HG03280 (cell line): ENCODE measurements at regions not wholly inside any gene's neighbourhood (a gene's known extent, or its start where the extent isn't known, plus 50 kb on each side); places are given as distances from the start of the nearest gene placed in this dataset.
"Not testable (repeated sequence)": the region's sequence is repeated elsewhere in the genome, so short reads cannot be mapped to it uniquely, and the experiment has no call there.

Source experiments
- ATAC-seq: cut with Tn5 transposase; IDR thresholded peaks from one replicate; pipeline ENCODE4 v1.9.1; 2021; ENCODE audit warnings: mild to moderate bottlenecking, moderate library complexity; ENCODE audit not compliant: unreplicated experiment

DNA sequence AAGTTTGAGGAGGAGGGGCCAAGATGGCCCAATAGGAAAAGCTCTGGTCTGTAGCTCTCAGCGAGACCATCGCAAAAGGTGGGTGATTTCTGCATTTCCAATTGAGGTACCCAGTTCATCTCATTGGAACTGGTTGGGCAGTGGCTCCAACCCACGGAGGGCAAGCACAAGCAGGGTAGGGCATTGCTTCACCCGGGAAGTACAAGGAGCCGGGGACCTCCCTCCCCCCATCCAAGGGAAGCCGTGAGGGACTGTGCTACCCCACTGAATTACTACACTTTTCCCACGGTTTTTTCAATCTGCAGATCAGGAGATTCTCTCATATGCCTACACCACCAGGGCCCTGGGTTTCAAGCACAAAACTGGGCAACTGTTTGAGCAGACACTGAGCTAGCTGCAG lies 58.0 kb upstream of the EFCAB3 start:
- no peak for ATAC-seq

DNA sequence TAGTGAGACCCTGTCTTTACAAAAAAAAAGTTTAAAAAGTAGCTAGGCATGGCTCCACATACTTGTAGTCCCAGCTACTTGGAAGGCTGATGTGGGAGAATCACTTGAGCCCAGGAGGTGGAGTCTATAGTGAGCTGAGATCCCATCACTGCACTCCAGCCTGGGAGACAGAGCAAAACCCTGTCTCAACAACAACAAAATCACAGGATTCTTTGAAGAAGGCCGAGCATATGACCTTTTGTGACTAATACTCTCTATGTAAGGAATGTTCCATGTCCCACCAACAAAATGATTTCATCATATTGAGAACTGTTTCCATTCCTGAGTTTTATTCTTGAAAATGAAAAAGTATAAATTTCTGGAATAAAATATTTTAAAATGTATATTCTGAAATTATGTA lies 58.9 kb upstream of the EFCAB3 start:
- no peak for ATAC-seq

DNA sequence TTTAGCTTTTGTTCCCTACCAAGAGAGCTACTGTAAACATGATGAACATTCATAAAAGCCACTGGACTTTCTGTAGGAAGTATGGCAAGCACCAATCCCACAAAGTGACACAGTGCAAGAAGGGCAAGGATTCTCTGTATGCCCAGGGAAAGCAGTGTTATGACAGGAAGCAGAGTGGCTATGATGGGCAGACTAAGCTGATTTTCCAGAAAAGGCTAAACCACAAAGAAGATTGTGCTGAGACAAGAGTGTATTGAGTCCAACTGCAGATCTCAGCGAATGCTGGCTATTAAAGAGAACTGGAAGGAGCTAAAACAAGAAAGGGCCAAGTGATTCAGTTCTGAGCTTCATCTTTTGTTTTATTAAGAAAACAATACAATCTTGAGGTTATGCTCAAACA lies 60.5 kb upstream of the EFCAB3 start:
- ATAC-seq, result no peak

DNA sequence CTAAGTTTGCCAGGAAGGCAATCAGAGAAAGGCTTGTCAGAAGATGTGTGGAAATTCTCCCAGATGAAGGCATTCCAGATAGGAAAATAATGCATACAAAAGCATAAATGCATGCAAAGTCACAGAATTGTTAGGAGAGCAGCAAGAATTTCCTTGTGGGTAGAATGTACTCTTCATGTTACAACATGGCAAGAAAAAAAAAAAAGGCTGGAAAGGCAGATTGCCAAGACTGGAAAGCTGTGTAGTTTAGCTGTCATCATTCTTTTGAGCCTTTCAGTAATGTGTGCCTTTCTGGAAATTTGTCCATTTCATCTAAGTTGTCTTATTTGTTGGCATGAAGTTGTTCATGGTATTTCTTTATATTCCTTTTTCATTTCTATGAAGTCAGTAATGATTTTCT lies 71.0 kb upstream of the EFCAB3 start:
- ATAC-seq, result no peak

DNA sequence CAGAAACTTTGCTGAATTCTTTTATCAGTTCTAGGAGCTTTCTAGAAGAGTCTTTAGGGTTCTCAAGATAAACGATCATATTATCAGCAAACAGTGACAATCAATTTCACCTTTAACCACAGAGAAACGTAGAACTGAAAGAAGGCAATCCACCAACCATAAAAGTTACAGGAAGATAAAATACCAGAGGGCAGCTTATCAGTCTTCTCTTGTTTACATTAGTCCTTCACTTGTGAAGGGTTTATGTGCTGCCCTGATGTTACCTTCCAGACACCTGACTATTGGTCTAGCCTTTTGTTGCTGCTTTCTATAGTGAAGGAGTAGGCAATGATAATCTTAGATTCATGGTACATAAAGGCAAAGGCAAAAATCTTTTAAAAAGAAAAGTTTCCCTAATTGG lies 73.2 kb upstream of the EFCAB3 start:
- no peak for ATAC-seq

DNA sequence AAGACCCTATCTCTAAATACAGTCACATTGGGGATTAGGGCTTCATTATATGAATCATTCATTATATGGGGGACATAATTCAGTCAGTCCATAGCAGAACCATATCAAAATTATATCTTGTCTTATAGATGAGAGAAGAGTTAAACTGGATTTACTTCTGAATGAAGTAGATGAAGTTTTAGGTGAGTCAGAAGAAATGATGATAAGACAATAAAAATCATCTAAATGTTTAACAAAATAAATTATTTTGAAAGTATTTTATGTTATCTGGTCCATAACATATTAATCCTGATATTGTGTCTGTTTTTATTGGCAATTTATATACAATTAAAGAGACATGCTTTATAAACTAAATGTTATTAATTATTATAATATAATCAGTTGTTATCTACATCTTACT lies 76.9 kb upstream of the EFCAB3 start:
- no peak for ATAC-seq

DNA sequence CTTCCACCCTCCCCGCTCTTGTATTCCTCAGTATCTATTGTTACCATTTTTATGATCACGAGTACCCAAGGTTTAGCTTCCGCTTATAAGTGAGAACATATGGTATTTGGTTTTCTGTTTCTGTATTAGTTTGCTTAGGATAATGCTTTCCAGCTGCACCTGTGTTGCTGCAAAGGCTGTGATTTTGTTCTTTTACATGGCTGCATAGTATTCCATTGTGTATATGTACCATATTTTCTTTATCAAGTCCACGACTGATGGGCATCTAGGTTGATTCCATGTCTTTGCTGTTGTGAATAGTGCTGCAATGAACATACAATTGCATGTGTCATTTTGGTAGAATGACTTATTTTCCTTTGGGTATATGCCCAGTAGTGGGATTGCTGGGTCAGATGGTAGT lies 79.7 kb upstream of the EFCAB3 start:
- ATAC-seq, result no peak

DNA sequence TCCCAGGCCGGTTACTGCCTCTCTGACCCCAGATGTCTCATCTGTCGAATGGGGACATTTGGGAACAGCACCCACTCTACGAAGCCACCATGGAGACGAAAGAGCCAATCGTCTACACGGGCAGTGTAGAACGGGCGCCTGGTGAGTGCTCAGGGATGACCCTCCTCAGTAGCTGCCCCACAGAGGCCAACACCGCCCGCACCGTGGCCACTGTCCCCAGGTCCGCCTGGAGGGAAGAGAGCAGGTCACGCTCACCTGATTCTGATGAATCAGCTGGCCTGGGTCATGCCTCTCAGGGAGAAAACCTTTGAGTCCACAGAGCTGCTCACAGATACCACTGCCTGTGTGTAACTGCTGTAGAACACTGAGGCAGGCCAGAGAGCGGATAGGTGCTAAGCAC lies 105.1 kb upstream of the EFCAB3 start:
- not testable (repeated sequence) for ATAC-seq

DNA sequence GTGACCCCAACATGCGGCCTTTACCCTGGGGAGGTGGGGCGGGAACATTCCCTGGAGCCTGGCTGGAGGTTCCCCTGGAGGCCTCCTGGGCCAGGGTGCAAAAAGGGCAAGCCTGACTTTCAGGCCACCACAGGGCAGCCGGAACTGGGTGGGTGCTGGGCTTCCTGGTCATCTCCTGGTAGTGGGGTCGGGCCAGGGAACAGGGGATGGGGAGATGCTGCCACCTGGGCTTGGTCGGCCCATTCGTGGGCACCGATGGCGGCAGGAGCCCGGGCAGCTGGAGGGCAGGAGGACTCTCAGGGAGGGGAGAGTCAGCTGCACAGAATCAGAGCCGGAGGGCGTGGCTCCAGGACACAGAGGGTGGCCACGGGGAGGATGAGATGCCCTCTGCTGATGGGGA lies 112.0 kb upstream of the EFCAB3 start:
- ATAC-seq, result not testable (repeated sequence)

DNA sequence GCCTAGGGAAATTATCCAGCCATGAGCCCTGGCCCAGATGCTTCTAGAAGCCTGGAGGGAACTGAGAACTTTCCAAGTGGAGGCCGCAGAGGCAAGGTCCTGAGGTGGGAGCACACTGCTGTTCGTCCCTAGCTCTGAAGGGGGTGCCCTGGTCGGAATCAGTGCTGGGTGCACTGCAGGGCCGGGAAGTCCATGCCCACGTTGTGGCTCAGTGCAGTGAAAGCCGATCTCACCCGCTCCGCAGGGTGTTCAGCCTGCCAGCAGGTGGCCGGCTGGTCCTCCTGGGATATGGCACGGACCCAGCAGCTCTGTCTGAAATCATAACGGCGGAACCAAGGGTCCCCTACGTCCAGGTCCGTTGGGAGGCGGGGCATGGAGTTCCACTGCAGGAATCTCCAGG lies 115.4 kb upstream of the EFCAB3 start:
- not testable (repeated sequence) for ATAC-seq

DNA sequence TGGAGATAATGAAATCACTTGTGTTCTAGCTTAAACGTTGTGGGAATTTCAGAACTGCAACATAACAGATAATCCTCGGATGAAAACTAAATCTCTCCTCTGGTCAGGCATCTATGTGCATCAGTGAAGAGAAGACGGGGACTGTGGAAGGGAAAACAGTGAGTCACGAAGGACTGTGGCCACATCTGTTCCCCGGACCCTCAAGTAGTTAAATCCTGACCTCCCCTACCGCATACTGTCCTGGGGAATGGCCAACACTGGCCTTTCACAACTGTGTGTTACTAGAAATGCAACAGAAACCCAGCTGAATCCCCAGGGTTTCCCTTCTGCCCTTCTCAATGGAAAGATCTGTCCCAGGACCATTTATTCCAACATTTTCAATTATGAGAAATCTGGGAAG lies 124.6 kb upstream of the EFCAB3 start:
- ATAC-seq, result not testable (repeated sequence)

DNA sequence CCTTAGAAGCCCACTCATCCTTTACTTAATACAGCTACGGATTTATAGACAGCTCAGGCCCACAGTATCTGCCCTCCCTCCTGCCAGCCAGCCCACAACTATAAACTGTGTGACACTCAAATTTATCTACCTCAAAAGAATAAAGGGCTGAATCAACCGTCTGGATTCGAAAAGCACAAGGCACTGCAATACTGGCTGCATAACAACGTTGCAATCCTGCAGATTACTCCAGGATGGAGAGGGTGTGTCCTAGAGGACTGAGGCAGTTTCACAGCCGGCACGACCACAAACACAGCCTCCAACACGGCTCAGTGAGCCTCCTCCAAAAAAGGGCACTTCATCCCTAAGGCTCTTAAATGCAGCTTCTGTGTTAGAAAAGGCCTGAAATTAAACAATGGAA lies 138.3 kb upstream of the EFCAB3 start:
- ATAC-seq, result not testable (repeated sequence)

DNA sequence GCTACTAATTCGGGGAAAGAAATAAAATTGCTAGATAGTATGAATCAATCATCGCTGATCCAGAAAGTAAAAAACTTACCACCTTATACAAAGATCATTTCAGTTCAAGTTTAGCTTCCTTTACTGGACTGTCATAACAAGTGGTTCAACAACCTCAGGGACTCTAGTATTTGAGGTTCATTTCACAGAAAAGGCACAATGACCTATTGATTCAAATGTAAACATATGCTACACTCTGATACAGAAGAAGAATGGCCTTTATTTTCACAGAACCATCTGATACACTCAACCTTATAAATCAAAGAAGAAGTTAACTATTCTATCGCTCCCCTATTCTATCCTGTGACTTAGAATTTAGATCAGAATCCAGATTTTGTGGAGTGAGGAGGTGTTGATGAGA lies 140.8 kb upstream of the EFCAB3 start:
- ATAC-seq, result not testable (repeated sequence)

DNA sequence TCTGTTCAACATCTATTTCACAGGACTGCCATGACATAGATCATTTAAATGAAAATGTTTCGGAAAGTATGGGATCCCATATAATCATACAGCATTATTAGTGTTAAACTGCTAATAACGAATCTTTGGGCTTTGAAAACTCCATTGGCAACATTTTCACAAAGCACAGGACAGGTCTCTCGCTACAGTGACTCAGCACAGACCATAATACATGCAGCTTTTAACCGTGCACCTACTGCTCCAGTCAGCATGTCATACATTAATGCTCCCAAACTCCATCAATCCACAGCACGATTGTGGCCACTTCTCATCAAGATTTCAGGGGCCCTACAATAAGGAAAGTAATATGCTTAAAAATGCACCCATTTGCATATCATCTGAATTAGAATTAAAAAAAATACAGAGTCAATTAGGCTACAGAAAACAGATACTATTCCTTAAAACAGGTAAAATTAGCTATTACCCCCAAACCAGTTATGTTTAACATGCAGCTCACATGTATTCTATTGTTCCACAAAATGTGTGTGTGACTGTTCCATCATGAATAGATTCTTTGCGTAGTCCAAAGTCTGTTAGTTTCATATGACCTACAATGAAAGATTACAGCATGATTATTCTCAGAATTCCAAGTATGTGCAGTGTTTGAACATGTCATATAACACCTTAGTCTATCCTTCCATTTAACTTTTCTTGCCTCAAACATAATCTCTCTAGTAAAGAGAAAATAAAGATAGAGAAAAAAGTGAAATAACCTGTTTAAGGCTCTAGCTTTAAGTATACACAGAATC lies 141.6 kb upstream of the EFCAB3 start:
- ATAC-seq, result not testable (repeated sequence)

DNA sequence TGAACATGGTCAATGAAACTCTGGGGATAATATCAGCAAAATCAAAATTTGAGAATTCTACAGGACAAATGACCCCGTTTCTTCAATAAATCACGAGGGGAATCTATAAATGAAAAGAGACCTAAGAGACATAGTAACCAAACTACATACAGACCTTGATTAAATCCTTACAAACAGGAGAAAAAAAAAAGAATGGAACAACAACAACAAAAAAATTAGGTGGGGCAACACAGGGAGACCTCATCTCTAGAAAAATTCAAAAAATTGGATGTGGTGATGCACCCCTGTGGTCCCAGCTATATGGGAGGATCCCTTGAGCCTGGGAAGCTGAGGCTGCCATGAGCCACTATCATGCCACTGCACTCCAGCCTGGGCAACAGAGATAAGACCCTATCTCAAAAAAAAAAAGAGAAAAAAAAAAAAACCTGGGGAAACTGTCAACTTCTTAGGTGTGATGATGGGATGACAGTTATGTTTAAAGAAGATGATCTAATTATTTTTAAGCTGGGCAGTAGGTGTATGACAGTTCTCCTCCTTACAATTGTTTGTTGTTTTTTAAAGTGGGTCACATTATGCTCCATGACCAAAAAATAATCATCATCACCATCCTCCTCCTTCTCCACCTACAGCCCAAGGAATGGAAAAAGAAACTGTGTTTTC lies 146.4 kb upstream of the EFCAB3 start:
- ATAC-seq, result not testable (repeated sequence)

DNA sequence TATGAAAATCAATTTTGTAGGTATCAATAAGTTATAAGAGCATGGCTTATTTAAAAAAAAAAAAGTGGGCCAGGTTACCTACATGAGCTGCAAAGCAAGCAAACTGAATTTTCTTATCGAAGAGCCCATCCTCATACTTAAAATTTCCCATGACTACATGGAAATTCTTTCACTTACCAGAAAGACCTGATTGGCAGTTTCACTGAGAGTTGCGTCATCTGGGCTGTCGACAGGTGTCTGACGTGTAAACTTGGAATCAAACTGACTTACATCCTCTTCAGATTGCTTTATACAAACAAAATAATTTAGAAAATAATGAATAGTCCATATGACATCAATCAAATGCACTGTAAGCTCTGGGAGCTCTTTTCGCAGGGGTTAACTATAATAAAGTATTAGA lies 149.1 kb upstream of the EFCAB3 start:
- ATAC-seq, result not testable (repeated sequence)

DNA sequence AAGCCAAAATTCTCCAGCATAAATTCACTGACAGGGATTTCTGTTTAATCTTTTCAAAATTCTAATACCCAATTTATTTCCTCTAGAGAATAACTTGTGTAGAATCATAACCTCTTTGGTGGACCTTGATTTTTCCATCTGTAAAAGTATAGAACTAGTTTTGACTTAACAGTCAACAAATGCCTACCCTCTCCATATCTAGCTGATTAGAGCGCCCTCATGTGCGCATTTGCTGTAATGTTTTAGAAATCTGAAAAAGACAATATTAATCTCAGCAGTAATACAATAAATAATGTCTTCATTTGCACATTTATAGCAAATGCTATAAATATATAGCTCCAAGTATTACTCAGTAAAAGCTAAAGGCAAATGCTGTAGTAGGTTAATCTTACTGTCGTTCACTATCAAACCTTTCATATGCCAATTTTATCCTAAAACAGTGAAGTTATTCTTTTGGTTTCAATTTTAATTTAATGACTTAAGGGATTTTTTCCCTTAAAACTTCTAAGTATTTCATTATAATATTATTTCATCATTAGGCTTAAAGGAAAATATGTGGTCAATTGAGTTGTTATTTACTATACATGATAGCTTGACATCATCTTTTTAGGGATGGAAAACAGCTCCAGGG lies 153.6 kb upstream of the EFCAB3 start:
- ATAC-seq, result not testable (repeated sequence)

DNA sequence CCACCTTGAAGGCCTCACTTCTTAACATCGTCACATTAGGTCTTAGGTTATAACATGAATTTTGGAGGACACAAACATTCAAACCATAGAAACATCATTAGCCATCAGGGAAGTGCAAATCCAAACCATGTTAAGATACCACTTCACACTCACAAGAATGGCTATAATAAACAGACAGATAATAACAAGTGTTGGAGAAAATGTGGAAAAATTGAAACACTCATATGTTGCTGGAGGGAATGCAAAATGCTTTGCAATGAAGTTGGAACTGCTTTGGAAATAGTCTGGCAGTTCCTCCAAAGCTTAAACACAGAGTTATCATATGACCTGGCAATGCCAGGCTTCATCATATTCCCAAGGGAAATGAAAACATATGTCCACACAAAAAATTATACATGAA lies 156.8 kb upstream of the EFCAB3 start:
- not testable (repeated sequence) for ATAC-seq

DNA sequence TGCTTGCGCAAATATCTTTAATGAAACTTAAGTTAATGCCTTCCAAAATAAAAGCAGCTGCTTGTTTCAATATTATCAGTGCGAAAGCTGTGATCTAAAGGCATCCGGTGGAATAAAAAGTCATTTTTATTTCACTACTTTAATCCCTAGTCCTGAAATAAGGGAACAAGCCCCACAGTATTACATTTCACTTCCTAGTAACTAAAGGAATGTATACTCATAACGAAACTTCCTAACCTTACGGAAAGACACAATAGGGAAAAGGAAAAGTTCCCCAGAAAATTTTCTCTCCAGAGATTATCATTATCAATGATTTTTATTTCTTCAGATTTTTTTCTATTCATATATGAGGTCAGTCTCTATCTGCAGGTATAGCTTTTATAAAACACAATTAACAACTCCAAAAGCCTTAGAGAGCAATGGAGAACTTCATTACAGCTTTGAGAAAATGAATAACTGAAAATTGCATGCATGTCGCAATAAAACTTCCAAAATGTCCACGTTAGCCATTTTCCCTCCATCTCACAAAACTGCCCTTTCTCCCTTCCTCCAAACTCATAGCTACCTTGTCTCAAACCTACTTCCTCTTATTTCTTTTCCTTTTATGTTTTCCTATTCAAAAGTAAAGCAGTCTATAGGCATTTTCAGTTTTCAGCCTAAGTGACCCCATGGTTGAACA lies 154.3 kb upstream of the MED13 start:
- ATAC-seq, result no peak

DNA sequence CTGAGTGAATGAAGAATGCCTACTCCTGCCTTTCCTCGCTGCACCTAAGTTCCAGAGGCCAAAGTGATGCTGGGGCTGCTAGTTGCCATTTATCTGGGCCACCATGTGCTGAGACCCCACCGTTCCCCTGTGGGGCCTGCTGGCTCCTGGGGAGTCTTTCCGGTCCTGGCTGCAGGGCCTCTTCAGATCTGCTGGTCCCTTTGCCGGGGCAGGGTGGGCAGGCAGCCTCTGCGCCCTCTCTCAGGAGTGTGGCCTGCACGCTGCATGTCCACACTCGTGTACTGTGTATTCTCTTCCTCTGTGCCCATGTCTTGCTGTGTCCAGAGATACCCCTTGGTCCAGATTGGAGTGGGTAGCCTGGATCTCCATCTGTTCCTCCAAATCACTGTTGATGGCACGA lies 151.8 kb upstream of the MED13 start:
- ATAC-seq, result no peak

DNA sequence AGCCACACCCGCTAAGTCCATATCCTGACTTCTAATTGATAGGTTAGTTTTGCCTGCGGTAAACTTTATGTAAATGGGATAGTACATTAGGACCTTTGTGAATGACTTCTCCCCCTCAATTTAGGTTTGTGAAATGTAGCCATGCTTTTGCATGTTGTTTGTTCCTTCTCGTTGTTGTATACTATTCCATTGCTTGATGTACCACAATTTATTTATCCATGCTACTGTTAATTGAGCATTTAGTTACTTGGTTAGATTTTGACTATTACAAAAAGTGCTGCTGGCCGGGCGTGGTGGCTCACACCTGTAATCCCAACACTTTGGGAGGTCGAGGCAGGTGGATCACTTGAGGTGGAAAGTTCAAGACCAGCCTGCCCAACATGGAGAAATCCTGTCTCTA lies 150.8 kb upstream of the MED13 start:
- not testable (repeated sequence) for ATAC-seq

DNA sequence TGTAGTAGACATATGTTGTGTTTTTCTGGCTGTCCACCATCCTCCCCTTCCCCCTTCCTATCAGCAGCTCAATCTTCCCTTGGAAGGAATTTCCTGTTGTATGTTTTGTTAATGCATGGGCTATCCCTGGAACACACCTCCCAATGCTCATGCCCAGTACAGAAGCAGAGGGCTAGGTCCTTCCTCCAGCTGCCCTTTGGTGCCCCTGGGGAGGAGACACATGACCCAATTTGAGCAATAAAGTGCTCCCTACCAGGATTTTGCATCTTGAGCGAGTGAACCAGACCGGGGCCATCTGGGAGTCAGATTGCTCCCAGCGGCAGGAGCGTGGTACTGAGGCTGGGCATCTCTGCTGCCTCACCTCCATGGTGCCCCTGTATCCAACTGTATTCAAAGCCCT lies 141.5 kb upstream of the MED13 start:
- no peak for ATAC-seq
